C4-2B (cell line): ENCODE measurements at regions not wholly inside any gene's neighbourhood (a gene's known extent, or its start where the extent isn't known, plus 50 kb on each side); places are given as distances from the start of the nearest gene placed in this dataset.

Source experiments
- ZFX ChIP-seq: fragments of 450-650 bp; IDR thresholded peaks from 2 replicates; pipeline ENCODE4 v1.6.1; 2017
- TF ChIP-seq, protein P1 (sequence below): fragments of 450-650 bp; conservative IDR thresholded peaks from 2 replicates; pipeline ENCODE4 v1.5.1; 2017; ENCODE audit warnings: mild to moderate bottlenecking

DNA sequence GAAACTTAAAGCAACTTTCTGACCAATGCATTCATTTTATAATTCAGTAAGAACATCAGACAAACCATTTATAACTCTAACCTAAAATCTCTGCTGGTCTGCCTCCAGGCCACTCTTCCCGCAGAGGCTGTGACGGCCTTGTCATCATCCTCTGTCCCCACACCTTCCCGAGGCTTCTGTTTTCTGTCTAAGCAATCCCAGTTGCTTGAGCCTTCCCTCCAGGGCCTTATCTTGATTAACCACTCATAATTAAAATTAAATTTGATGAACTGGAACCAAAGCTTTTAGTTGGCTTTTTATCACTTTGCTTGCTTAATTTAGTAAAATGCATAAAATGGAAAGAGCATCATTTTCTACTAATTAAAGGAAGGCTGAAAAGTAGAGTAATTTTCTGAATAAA, 312.4 kb downstream of the DIRAS2 start:
- TF ChIP-seq, protein P1, sequence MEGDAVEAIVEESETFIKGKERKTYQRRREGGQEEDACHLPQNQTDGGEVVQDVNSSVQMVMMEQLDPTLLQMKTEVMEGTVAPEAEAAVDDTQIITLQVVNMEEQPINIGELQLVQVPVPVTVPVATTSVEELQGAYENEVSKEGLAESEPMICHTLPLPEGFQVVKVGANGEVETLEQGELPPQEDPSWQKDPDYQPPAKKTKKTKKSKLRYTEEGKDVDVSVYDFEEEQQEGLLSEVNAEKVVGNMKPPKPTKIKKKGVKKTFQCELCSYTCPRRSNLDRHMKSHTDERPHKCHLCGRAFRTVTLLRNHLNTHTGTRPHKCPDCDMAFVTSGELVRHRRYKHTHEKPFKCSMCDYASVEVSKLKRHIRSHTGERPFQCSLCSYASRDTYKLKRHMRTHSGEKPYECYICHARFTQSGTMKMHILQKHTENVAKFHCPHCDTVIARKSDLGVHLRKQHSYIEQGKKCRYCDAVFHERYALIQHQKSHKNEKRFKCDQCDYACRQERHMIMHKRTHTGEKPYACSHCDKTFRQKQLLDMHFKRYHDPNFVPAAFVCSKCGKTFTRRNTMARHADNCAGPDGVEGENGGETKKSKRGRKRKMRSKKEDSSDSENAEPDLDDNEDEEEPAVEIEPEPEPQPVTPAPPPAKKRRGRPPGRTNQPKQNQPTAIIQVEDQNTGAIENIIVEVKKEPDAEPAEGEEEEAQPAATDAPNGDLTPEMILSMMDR: no peak
- no peak for TF ChIP-seq ZFX
